HG03469 (cell line): ENCODE measurements at regions not wholly inside any gene's neighbourhood (a gene's known extent, or its start where the extent isn't known, plus 50 kb on each side); places are given as distances from the start of the nearest gene placed in this dataset.

Source experiments
- ATAC-seq: cut with Tn5 transposase; IDR thresholded peaks from one replicate; pipeline ENCODE4 v1.9.1; 2021; ENCODE audit warnings: mild to moderate bottlenecking, moderate library complexity, moderate number of reproducible peaks; ENCODE audit not compliant: unreplicated experiment

DNA sequence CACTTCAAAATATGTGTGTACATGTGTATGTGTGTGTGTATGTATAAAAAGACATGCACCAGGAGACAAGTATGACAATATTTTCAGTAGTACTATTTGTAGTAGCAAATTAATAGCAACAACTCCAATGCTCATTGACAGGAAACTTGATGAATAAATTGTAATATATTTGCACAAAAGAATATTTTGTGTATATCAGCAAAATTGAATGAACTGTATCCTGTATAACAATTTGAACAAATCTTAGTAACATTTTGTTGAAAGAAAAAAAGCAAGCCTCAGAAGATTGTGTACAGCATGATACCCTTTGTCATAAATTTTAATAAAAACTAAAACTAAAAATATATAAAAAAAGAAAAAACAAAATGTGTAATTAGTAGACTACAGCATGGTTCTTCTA lies 1367.3 kb upstream of the TMEFF2 start:
- no peak for ATAC-seq

DNA sequence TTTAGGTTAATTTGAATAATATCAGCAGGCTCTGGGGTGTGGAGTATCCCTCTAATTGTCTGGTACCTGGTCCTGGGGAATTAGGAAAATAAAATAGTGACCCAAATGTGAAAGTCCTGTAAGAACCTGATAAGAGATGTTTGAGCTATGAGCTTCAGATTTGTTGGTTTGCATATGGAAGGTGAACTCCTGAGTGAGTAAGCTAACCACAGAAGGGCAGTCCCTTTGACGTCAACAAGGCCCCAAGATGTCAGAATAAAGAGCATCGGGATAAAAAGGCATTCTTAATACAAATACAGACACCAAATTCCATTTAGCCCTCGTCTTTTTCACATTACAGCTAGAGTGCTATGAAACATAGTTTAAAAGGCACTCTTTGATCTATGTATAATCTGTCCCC lies 1366.3 kb upstream of the TMEFF2 start:
- ATAC-seq: no peak

DNA sequence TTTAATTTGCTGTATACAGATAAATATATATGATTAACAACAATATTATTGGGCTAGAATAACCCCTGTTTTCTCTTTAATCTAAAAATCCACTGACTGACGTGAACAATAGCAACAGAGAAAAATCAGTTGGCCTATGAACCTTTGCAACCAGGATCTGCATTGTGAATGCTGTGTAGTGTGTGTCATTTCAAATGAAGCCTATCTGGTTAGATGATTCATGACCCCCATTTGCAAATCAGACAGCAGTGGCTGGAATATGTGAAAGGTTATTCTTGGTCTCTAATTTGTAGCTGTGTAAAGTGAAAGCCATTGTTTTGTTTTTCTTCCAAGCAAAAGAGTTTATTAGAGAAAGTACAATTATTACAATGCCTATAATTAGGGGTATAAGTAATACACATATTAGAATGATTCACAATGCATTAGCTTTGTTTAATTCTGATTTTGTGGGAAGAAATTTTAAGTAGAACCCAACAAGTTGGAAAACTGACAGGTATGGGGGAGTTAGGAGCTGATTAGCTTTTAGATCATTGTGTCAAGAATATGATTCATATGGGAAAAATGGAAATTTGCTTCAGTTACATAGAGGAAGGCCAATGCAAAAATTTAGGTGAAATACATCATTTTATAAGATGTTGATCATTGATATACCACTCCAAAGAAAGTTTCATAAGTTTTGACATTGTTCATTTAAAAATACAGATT lies 1362.2 kb upstream of the TMEFF2 start:
- ATAC-seq: no peak

DNA sequence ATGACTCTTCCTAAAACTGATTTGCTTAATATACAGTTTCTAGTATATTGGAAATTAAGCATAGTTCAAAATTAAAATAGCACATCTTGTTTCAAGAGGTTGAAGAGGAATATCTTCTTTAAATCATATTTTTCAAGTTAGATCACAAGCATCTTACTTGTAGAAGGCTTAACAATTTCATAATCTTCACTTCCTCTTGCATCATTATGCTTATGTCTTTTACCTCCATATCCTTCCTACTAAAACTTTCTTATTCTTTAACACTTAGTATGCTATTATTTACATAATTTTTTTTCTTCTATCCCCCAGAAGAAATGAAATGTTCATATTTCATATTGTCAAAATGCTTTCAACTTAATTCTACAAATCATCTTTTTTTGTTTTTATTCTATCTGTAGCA lies 1354.9 kb upstream of the TMEFF2 start:
- no peak for ATAC-seq

DNA sequence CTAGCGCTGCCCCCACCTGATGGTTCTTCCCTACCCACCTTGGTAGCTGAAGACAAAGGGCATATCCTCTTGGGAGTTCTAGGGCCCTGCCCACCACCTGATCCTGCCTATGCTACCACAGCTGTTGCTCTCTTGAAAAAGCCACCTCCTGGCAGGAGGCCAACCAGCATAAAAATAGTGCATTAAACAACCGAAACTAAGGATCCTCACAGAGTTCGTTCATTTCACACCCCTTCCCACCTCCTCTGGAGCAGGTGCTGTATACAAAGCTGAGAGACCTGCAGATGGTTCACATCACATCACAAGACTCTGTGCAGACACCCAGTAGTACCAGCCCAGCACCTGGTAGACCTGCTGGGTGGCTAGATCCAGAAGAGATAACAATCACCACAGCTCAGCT lies 1348.0 kb upstream of the TMEFF2 start:
- ATAC-seq: no peak

DNA sequence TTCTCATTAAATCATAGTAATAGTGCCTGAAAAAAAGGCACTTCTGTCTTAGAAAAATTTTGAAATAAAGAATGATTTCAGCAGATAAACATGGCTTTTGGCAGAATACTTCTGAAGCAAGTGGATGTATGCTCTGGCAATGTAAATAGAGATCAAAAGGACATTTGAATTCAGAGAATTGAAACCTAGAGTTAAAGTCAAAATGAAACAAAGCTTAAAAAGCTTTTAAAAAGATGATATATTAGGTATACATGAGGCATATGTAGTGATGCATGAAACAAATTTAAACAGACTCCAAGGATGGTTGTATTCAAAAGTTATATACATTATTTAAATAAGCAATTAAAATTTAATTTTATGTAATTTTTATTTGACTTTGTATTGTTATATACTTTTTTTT lies 1344.5 kb upstream of the TMEFF2 start:
- peak; percentile 94 for ATAC-seq

DNA sequence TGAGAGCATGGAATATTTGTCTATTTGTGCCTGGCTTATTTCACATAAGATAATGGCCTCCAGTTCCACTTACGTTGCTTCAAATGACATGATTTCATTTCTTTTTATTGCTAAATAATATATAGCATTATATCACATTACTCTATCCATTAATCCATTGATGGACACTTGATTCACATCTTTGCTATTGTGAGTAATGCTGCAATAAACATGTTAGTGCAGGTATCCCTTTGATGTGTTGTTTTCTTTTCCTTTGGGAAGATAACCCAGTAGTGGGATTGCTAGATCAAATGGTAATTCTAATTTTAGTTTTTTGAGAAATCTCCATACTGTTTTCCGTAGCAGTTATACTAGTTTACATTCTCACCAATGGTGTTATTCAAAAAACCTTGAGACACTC lies 1343.3 kb upstream of the TMEFF2 start:
- no peak for ATAC-seq

DNA sequence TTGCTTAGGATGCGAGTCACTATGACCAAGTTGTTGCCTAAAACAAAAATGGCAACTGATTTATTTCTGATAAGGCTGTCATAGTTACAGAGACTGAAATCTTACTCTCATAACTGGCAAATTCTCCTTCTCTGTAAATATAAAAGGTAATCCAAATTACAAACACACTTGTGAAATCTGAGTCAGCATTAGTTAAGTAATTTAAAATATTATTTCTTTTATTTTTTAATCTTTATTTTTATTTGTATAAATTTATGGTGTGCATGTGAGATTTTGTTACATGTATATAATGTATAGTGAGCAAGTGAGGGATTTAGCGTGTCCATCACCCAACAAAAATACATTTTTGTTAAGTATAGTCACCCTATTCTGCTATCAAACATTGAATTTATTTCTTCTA lies 1342.8 kb upstream of the TMEFF2 start:
- ATAC-seq: no peak

DNA sequence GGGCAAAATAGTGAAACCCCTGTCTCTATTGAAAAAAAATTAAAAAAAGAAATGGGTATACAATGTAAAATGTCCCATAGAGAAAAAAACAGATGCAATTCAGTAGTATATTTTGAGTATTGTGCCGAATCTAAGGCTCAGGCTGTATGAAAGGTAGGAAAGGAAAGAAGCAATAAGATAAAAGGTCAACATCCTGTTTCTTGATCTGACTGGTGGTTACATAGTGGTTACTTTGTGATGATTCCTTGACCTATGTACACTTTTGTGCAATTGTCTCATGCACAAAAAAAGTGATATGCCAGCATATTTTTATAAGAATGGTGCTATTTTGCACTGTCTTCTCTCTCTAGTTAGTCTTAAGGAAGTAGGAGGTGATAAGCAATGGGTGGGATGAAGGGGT lies 1333.7 kb upstream of the TMEFF2 start:
- ATAC-seq: no peak

DNA sequence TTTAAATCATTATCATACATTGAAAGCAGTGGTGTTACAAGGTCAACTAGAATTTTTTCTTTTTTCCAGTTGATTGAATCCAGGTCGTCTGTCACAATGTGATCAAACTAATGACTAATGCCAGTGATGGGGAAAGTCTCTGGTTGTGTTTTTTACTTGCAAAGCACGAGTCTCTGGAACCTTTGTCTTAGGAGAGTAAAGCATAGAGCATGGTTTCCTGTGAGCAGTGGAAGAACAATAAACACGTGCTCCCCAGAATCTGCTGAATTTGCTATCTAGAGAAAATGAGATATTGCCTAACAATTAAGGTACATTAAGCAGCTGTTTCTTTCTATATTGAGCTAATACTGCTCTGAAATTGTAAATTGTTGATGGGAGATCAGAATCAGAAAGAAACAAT lies 1332.4 kb upstream of the TMEFF2 start:
- no peak for ATAC-seq

DNA sequence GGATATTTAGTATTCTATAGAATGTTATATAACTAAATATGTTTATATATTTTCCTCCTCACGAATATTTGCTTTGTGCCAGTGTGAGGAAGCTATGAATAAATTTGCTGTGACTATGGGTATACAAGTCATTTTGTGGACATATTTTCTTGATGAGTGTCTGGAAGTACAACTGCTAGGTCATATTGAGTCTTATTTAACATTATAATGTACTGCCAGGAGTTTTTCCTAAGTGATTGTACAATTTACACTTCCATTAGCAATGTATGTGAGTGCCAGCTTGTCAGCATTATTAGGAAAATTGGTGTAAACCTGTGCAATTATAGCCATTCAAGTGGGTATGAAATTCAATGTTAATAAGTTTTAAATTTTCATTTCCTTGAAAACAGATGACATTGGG lies 1328.9 kb upstream of the TMEFF2 start:
- no peak for ATAC-seq

DNA sequence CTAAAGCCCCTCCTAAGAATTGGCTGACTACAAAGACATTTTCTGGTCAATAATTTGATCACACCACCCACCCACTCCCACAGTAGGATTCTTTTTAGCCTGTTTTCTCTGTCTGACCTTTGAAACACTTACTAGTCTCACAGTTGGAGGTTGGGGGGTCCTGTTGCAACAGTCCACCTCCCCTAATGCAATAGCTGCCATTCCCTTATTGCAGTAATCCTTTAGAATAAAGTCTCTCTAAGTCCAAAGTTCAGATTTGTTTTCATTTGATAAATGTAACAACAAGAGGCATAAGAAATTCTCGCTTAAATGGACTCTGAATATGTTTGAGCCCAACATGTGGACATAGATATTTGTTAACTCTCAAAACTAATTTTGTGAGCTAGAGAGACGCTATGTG lies 1326.8 kb upstream of the TMEFF2 start:
- no peak for ATAC-seq

DNA sequence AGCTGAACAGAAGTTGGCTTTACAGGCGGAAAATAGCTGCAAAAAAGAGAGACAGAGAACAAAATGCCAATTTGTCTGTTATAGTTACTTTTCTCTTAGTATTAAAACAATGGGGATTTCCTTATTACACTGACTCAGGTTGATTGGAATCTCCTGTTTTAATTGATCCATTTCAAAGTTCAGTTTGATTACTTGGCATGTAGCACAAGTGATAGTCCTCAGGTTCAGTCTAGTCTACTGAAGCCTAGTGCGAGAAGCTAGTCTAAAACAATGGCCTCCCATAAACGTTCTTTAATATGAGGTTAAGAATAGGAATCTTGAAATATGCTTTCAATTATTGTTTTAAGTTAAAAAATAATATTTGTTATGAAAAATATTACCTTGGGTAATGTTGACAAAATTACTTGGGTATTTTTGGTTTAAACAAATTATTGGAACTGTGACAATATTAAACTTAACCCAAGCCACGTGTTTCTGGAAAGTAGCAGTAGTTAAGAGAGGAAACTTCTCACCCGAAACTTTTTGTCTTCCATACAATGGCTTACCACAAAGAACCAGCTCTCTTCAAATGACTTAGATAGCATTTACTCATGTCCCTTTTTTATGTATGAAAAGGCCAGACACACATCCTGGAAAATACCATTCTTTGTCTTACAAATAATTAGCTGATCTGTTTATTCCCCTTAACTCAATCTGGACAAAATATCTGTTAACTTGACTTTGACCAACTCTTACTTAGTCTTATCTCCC lies 1326.2 kb upstream of the TMEFF2 start:
- no peak for ATAC-seq

DNA sequence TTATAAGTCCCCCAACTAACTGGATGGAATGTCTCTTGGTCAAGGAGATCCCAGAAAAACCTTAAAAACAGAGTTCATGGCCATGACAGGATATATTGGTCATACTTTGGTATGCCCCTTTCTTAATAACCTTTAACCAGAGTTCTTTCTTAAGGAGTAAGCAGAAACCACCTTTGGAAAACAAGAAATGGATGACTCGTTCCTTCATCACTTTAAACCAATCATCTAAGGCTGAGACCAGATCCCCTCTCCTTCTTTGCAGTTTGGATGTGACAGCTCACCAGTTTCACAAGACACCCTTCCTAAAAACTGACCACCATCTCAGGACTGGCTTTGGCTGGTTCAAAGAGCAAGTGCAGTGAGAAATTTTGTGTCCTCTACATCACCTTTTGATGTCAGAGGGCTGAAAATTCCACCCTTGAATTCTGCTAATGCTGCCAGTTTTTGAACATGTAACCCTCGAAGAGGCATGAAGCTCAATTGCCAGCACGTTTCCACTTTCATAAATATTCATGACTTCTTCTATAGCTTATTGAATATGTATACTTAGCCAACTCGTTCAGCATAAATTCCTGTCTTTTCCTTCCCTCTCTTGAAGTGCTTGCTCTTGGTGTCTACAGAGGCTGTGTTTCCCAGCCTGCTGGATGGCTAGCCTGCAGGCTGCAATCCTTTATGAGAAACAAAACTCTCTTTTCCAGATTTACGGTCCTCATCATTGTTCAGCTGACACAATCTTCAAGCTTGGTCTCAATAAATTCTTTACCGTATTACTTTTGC lies 1323.5 kb upstream of the TMEFF2 start:
- ATAC-seq: no peak

DNA sequence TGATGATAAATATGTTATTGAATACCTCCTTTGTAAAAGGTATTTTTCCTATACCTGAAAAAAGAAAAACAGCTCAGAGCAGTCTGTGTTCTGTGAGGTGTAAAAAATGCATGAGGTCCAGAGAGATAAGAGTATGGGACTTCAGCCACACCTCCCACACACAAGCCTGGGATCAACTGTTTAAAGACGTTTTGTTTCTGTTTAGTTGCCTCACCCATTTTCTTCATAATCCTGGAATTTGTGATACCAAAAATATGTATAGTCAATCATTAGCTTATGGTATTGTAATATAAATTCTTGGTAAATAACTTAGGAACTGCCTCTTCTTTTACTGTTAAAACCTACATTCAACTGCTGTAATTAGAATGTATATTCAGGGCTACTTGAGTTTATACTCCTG lies 1322.9 kb upstream of the TMEFF2 start:
- ATAC-seq: no peak

DNA sequence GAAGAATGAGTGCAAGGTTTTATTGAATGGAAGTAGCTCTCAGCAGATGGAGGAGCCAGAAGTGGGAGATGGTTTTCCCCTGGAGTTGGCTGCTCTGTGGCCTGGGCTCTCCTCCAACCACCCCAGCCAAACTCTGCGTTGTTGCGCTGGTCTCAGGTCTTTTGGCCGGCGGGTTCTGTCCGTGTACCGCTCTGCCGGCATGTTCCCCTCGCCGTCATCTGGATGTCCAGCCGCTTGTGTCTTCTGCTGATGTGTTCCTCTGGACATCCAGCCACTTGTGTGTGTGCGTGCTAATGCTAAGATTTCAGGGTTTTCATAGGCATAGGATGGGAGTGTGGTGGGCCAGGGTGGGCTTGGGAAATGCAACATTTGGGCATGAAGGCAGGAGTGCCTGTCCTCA lies 1311.3 kb upstream of the TMEFF2 start:
- no peak for ATAC-seq

DNA sequence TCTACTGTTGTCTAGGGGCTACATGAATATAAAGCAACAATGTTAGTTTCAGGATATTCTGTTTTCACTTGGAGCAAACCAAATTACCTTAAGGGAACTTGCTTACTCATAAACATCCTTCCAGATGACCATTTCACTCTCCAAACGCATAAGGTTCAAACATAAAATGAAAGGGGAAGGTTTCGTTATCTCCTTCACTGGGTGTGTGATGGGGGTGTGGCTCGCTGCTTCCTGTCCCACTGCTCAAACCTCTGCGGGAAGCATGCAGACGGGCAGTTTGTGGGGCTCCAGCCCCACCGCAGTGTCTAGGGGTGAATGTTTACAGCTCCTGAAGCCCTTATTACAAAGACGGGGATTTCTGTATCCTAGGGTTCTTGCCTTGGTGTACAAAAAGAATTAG lies 1310.9 kb upstream of the TMEFF2 start:
- no peak for ATAC-seq

DNA sequence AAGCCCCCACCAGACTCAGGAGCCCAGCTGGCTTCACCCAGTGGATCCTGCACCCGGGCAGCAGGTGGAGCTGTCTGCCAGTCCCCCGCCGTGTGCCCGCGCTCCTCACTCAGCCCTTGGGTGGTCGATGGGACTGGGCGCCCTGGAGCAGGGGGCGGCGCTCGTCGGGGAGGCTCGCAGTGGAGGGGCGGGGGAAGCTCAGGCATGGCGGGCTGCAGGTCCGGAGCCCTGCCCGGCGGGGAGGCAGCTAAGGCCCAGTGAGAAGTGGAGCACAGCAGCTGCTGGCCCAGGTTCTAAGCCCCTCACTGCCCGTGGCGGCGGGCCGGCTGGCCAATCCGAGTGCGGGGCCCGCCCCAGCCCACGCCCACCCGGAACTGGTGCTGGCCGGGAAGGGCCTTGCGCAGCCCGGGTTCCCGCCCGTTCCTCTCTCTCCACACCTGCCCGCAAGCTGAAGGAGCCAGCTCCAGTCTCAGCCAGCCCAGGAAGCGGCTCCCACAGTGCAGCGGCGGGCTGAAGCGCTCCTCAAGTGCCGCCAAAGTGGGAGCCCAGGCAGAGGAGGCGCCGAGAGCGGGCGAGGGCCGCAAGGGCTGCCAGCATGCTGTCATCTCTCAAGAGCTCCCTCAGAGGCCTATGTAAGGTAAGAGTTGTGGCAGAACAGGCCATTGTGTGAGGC lies 1307.8 kb upstream of the TMEFF2 start:
- no peak for ATAC-seq

DNA sequence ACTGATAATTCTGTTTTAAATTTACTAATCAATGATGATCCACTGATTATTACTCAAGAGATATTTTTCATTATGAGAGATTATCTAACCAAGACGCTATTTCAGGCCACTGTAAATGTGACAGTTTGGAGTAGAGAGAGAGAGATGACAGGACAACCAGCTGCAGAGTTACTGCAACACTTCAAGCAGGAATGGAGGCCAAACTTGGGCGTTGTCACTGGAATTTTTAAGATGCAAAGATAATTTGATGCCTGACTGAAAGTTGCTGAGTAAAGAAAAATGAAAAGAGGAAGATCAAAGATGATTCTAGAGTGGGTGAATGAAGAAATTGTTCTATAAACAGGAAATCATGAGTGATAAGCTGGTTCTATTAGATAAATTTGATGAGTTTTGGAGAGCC lies 1302.1 kb upstream of the TMEFF2 start:
- no peak for ATAC-seq

DNA sequence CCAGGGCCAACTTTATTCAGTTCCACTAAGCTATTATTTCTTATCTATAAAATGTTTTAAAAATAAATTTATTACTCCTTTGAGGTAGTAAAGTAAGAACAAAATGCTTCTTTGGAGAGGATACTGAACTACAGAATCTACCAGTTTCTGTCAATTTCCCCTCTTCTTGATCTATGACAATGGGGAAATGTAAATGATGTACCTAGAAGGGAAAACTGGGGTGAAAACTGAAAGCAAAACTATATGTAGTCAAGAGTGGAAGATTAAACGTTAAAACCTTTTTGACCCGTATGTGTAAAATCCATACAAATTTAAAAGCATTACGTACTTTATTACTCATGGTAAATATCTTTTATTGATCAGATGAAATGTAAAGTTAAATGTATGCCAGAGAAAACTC lies 1287.8 kb upstream of the TMEFF2 start:
- ATAC-seq: peak; percentile 87

DNA sequence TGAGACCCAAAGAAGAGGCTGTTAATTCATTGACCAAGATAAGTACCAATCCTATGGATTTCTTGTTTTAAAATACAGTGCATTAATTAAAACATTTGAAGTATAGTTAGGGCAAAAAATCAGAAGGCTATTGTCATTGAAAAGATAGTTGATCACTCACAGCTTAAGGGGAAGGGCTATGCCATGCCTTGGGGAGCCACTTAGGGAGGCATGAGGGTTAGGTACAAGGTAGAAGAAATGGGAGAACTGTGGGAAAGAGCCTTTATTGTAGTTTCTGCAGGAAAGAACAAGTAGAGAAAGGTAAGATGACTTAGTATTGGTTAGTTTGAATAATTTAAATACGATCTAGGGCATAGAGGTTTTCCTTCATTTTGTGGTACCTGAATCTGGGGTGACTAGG lies 1285.5 kb upstream of the TMEFF2 start:
- no peak for ATAC-seq
